Neuron (in vitro differentiated cells): ENCODE measurements at regions not wholly inside any gene's neighbourhood (a gene's known extent, or its start where the extent isn't known, plus 50 kb on each side); places are given as distances from the start of the nearest gene placed in this dataset.
"Not testable (repeated sequence)": the region's sequence is repeated elsewhere in the genome, so short reads cannot be mapped to it uniquely, and the experiment has no call there.

Source experiments
- H2AFZ ChIP-seq: one replicate; pipeline ENCODE4 v1.6.1; 2013; ENCODE audit warnings: low read depth, mild to moderate bottlenecking, inconsistent platforms, low read length, moderate library complexity
- H3K27me3 ChIP-seq: one replicate; pipeline ENCODE4 v1.6.1; 2013; ENCODE audit warnings: low read length; ENCODE audit not compliant: insufficient read depth
- H3K36me3 ChIP-seq: one replicate; pipeline ENCODE4 v1.6.1; 2013; ENCODE audit warnings: low read length; ENCODE audit not compliant: insufficient read depth
- H3K4me1 ChIP-seq: one replicate; pipeline ENCODE4 v1.6.1; 2013; ENCODE audit warnings: low read length; ENCODE audit not compliant: insufficient read depth
- H3K4me3 ChIP-seq: 2 replicates; pipeline ENCODE4 v1.5.1; 2013; ENCODE audit warnings: mild to moderate bottlenecking, low read length, moderate library complexity
- H3K9me3 ChIP-seq: one replicate; pipeline ENCODE4 v1.6.1; 2013; ENCODE audit warnings: low read length

GRCh38 chr4:31023109-31023508, 302.9 kb downstream of the PCDH7 start:
- Histone ChIP-seq H3K9me3 (no peaks in the 10 kb centered on the region), H3K4me3 (no peak overlapping the region), H3K4me1 (no peaks in the 10 kb centered on the region), H3K27me3 (no peaks in the 10 kb centered on the region), H2AFZ (no peak overlapping the region), H3K36me3 (no peaks in the 10 kb centered on the region)

GRCh38 chr4:31023742-31024141, 303.6 kb downstream of the PCDH7 start:
- Histone ChIP-seq H3K4me3 (no peak overlapping the region), H3K4me1 (no peaks in the 10 kb centered on the region), H3K9me3 (no peaks in the 10 kb centered on the region), H3K27me3 (no peaks in the 10 kb centered on the region), H3K36me3 (no peaks in the 10 kb centered on the region), H2AFZ (no peak overlapping the region)

DNA sequence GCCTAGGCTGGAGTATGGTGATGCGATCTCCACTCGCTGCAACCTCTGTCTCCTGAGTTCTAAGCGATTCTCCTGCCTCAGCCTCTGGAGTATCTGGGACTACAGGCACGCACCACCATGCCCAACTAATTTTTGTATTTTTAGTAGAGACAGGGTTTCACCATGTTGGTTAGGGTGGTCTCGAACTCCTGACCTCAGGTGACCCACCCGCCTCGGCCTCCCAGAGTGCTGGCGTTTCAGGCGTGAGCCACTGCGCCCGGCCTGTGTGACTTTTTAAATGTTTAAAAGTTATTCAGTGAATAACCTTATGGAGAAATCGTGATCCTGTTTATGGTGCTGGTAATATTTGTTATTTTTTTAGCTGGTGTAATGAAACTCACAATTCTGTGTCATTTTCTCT, 304.6 kb downstream of the PCDH7 start:
- not testable (repeated sequence) for H3K9me3 ChIP-seq, H3K36me3 ChIP-seq, H3K4me1 ChIP-seq, H3K4me3 ChIP-seq, H3K27me3 ChIP-seq, H2AFZ ChIP-seq

DNA sequence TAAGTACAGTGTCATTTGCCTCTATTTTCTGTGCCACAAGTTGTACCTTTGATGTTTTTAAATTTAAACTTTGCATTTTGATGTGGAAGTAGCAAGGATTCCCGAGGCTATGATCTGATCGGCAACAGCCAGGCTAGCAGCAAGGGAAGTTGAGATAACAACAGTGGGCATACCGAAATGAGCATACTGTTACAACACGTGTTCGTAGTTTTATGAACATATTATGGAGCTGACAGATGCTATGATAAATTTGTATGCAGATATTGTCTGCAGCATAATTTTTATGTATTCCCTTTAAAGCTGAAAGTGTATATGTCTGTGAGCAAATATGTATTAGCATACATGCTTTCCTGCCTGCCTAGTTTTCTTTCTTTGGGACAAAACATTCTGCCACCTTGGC, 306.1 kb downstream of the PCDH7 start:
- Histone ChIP-seq H2AFZ (no peak overlapping the region), H3K27me3 (no peaks in the 10 kb centered on the region), H3K9me3 (no peaks in the 10 kb centered on the region), H3K4me3 (no peak overlapping the region), H3K4me1 (no peaks in the 10 kb centered on the region), H3K36me3 (no peaks in the 10 kb centered on the region)

- Histone ChIP-seq H3K4me1 (no peaks in the 10 kb centered on the region), H3K27me3 (no peaks in the 10 kb centered on the region), H3K36me3 (no peaks in the 10 kb centered on the region), H2AFZ (no peak overlapping the region), H3K9me3 (no peaks in the 10 kb centered on the region), H3K4me3 (no peak overlapping the region)
Measured at GRCh38 chr4:31034550-31034949, 314.4 kb downstream of the PCDH7 start.

DNA sequence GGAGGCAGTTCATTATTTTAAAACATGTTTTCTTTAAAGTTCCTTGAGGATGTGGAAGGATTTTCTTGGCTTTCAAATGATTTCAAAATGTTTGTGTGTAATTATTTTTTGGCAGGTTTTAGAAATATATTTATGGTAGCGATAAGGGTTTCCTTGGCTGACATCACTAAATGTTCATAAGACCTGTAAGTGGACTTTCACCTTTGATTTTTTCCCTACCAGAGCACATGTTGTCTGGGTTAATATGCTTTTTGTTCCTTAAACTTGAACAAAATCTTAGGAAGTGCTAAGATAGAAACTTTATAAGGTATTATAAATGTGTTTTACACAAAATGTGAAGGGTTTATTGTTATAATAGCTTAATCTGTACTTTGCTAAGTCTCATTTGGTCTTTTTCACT, 315.6 kb downstream of the PCDH7 start:
- Histone ChIP-seq H3K9me3 (no peaks in the 10 kb centered on the region), H3K4me3 (no peak overlapping the region), H2AFZ (no peak overlapping the region), H3K27me3 (no peaks in the 10 kb centered on the region), H3K4me1 (no peaks in the 10 kb centered on the region), H3K36me3 (no peaks in the 10 kb centered on the region)

DNA sequence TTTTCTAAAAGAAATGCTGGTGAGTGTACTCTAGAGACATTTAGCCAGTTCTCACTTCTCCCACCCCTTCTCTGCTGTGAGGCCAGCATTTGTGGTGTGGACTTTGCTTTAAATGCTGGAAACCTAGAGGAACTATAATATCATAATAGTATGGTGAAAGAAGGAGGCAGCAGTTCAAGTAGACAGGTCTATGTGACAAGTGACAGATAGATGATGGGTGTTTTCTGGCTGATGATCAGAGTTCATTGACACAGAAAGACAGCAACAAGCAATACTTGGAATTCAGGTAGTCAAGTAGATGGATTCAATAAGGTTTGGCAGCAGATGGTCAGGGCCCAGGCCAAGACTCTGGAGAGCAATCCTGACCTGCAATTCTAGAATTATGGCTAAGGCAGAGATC, 317.5 kb downstream of the PCDH7 start:
- no peaks in the 10 kb centered on the region for H3K36me3 ChIP-seq
- H2AFZ ChIP-seq: no peak overlapping the region
- no peak overlapping the region for H3K4me3 ChIP-seq
- H3K9me3 ChIP-seq: no peaks in the 10 kb centered on the region
- H3K4me1 ChIP-seq: no peaks in the 10 kb centered on the region
- no peaks in the 10 kb centered on the region for H3K27me3 ChIP-seq

DNA sequence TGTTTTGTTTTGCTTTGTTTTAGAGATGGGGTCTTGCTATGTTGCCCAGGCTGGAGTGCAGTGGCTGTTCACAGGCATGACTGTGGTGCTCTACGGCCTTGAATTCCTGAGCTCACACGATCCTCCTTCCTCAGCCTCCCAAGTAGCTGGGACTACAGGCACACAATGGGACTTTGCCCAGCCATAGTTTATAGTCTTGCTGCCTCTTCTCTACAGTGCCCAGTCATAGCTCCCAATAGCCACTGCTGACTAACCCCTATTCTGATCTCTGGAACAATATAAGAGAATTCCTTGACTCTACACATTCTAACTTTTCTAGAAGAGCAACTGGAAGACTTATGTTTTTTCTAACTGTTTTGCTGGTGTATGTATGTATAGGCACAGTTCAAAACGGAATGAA, 319.2 kb downstream of the PCDH7 start:
- no peaks in the 10 kb centered on the region for H3K36me3 ChIP-seq
- no peaks in the 10 kb centered on the region for H3K9me3 ChIP-seq
- H3K4me1 ChIP-seq: peaks cover 3% of the 10 kb centered on the region
- H3K4me3 ChIP-seq: no peak overlapping the region
- no peak overlapping the region for H2AFZ ChIP-seq
- H3K27me3 ChIP-seq: no peaks in the 10 kb centered on the region

GRCh38 chr4:31040106-31040505, 319.9 kb downstream of the PCDH7 start:
- Histone ChIP-seq H3K36me3 (no peaks in the 10 kb centered on the region), H3K9me3 (no peaks in the 10 kb centered on the region), H2AFZ (no peak overlapping the region), H3K4me3 (no peak overlapping the region), H3K27me3 (no peaks in the 10 kb centered on the region), H3K4me1 (peaks cover 3% of the 10 kb centered on the region)

GRCh38 chr4:31041385-31041784, 321.2 kb downstream of the PCDH7 start:
- Histone ChIP-seq H3K4me1 (peaks cover 3% of the 10 kb centered on the region), H3K27me3 (no peaks in the 10 kb centered on the region), H3K9me3 (no peaks in the 10 kb centered on the region), H2AFZ (no peak overlapping the region), H3K4me3 (no peak overlapping the region), H3K36me3 (no peaks in the 10 kb centered on the region)

DNA sequence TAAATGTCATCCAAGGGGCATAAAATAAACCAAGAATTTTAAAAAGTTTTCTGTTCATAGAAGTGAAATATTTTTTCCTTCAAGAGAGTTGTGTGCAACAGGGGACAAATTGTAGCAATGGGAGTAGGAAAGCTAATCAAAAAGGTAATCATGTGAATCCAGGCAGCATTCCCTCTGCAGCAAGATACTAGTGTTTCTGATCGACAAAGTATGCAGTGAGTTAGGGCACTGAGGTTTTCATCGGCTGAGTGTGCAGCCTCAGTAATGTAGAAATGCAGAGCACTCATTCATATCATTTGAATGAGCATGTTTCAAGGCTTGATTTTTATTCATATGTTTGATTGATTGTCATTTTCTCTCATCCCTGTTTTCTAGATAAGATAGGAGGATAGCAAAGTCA, 321.7 kb downstream of the PCDH7 start:
- Histone ChIP-seq H3K9me3 (no peaks in the 10 kb centered on the region), H3K4me1 (peaks cover 3% of the 10 kb centered on the region), H3K36me3 (no peaks in the 10 kb centered on the region), H3K27me3 (no peaks in the 10 kb centered on the region), H3K4me3 (no peak overlapping the region), H2AFZ (no peak overlapping the region)

- peaks cover 6% of the 10 kb centered on the region for H3K4me1 ChIP-seq
- no peak overlapping the region for H2AFZ ChIP-seq
- H3K36me3 ChIP-seq: no peaks in the 10 kb centered on the region
- H3K9me3 ChIP-seq: no peaks in the 10 kb centered on the region
- H3K27me3 ChIP-seq: no peaks in the 10 kb centered on the region
- no peak overlapping the region for H3K4me3 ChIP-seq
Measured at GRCh38 chr4:31043382-31044062, 323.4 kb downstream of the PCDH7 start.

DNA sequence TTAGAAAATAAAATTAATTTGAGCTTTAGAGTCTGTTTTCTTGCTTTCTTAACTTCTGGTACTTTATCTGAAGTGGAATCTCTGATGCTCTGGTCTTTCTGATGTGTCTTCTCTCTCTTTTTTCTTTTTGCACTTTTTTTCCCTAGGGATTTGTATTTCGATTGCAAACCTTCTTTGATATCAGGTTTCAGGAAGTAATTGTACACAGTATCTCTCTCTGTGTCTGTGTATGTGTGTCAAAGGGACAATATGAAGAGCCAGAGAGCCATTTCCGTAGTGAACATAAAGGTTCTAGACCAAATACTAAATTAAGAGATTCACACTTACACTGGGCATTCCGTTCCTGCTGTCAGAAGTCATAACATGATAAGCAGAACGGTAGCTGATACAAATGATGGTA, 325.0 kb downstream of the PCDH7 start:
- Histone ChIP-seq H3K4me3 (no peak overlapping the region), H3K4me1 (peaks cover 9% of the 10 kb centered on the region), H3K36me3 (no peaks in the 10 kb centered on the region), H2AFZ (no peak overlapping the region), H3K27me3 (no peaks in the 10 kb centered on the region), H3K9me3 (no peaks in the 10 kb centered on the region)

- H3K27me3 ChIP-seq: no peaks in the 10 kb centered on the region
- no peak overlapping the region for H3K4me3 ChIP-seq
- no peaks in the 10 kb centered on the region for H3K9me3 ChIP-seq
- H2AFZ ChIP-seq: no peak overlapping the region
- H3K4me1 ChIP-seq: peaks cover 9% of the 10 kb centered on the region
- H3K36me3 ChIP-seq: no peaks in the 10 kb centered on the region
Measured at GRCh38 chr4:31045724-31046318, 325.7 kb downstream of the PCDH7 start.
